AG04449 (cell line): ENCODE measurements at regions not wholly inside any gene's neighbourhood (a gene's known extent, or its start where the extent isn't known, plus 50 kb on each side); places are given as distances from the start of the nearest gene placed in this dataset.

Experiments
- CTCF ChIA-PET: fragments of 350-600 bp; formaldehyde crosslinking; extraction: SDS; loops from one replicate; lab custom pipeline; 2021; ENCODE audit warnings: antibody characterized with exemption; lab: Yijun Ruan, JAX
- POLR2A ChIA-PET: fragments of 400-600, 350-600 bp; formaldehyde crosslinking; extraction: SDS; loops from one replicate; lab custom pipeline; 2020; ENCODE audit warnings: antibody characterized with exemption, inconsistent platforms; lab: Yijun Ruan, JAX
- DNase-seq: peaks from one replicate; pipeline ENCODE4 v3.0.0-alpha.2; 2010; ENCODE audit warnings: low read depth, low spot score
- H3K4me3 ChIP-seq: 2 replicates; pipeline ENCODE4 v1.5.1; 2011; ENCODE audit warnings: low read depth, mild to moderate bottlenecking, control low read depth, low read length
- CTCF ChIP-seq: IDR thresholded peaks from one replicate; pipeline ENCODE4 v1.5.1; 2011; ENCODE audit warnings: mild to moderate bottlenecking, moderate library complexity, low read length, control low read depth, inconsistent platforms; ENCODE audit not compliant: insufficient read depth; ENCODE audit errors: missing control alignments

GRCh38 chr11:57095417-57095816, 86.3 kb upstream of the LRRC55 start:
- DNase-seq, result no peak
- ChIA-PET CTCF (interaction anchor here (1.3 to 3.7 kb wide), 2 partner anchors 14 to 154 kb away, joined by 3 to 13 read pairs; no protein-coding TSS in a partner anchor), POLR2A (no interaction called here)
- no peak for TF ChIP-seq CTCF
- no peak overlapping the region for H3K4me3 ChIP-seq

- no peak for DNase-seq
- no peak overlapping the region for H3K4me3 ChIP-seq
- POLR2A ChIA-PET, result no interaction called here
- no peak for TF ChIP-seq CTCF
- CTCF ChIA-PET, result interaction anchor here (0.9 to 3.7 kb wide), 3 partner anchors 9 to 153 kb away, joined by 3 to 13 read pairs (median 3); no protein-coding TSS in a partner anchor
Measured at GRCh38 chr11:57095896-57096295, 85.9 kb upstream of the LRRC55 start.

GRCh38 chr11:57097149-57097548, 84.6 kb upstream of the LRRC55 start:
- CTCF ChIA-PET, result no interaction called here
- TF ChIP-seq CTCF, result no peak
- no peak overlapping the region for H3K4me3 ChIP-seq
- DNase-seq, result no peak
- POLR2A ChIA-PET, result no interaction called here

- ChIA-PET POLR2A (no interaction called here), CTCF (no interaction called here)
- DNase-seq, result no peak
- H3K4me3 ChIP-seq, result no peak overlapping the region
- TF ChIP-seq CTCF, result no peak
Measured at GRCh38 chr11:57098191-57098590, 83.6 kb upstream of the LRRC55 start.

GRCh38 chr11:57100638-57101331, 81.0 kb upstream of the LRRC55 start:
- H3K4me3 ChIP-seq, result no peak overlapping the region
- ChIA-PET CTCF (interaction anchor here (1.2 kb wide), 1 partner anchor 149 kb away, joined by 4 read pairs; no protein-coding TSS in a partner anchor), POLR2A (no interaction called here)
- no peak for TF ChIP-seq CTCF
- DNase-seq, result no peak

GRCh38 chr11:57103899-57104605, 77.7 kb upstream of the LRRC55 start:
- no peak for TF ChIP-seq CTCF
- POLR2A ChIA-PET, result no interaction called here
- H3K4me3 ChIP-seq, result no peak overlapping the region
- DNase-seq, result no peak
- CTCF ChIA-PET, result interaction anchor here (1.0 to 2.3 kb wide), 2 partner anchors 12 to 146 kb away, joined by 3 to 11 read pairs; no protein-coding TSS in a partner anchor
